ENCODE measurements at regions not wholly inside any gene's neighbourhood (a gene's known extent, or its start where the extent isn't known, plus 50 kb on each side); places are given as distances from the start of the nearest gene placed in this dataset.
"Not testable (repeated sequence)": the region's sequence is repeated elsewhere in the genome, so short reads cannot be mapped to it uniquely, and the experiment has no call there.

- TF ChIP-seq CTCF (IDR thresholded peaks at IDR 0.05; ENCODE audit: poor library complexity, severe bottlenecking), result no peak
- ATAC-seq (ENCODE audit: low read depth) (no peak), DNase-seq (ENCODE audit: low spot score) (no peak)
- no peak overlapping the region for H3K27ac ChIP-seq (ENCODE audit: poor library complexity, severe bottlenecking)
- H3K4me1 ChIP-seq (ENCODE audit: insufficient read depth, poor library complexity, severe bottlenecking), result no peaks in the 10 kb centered on the region
- H3K27me3 ChIP-seq (ENCODE audit: insufficient read depth, poor library complexity, severe bottlenecking), result peaks cover 14% of the 10 kb centered on the region
- H3K4me3 ChIP-seq (ENCODE audit: severe bottlenecking), result no peak overlapping the region
- H3K9me3 ChIP-seq (ENCODE audit: severe bottlenecking), result no peaks in the 10 kb centered on the region
- H3K36me3 ChIP-seq (ENCODE audit: low read depth), result no peaks in the 10 kb centered on the region
Measured at GRCh38 chr3:147333098-147333497, 73.2 kb downstream of the ZIC4 start.

GRCh38 chr3:147328711-147329110 is 77.6 kb downstream of the ZIC4 start:
- Histone ChIP-seq H3K9me3 (ENCODE audit: severe bottlenecking) (no peaks in the 10 kb centered on the region), H3K27ac (ENCODE audit: poor library complexity, severe bottlenecking) (no peak overlapping the region), H3K27me3 (ENCODE audit: insufficient read depth, poor library complexity, severe bottlenecking) (peaks cover 7% of the 10 kb centered on the region), H3K36me3 (ENCODE audit: low read depth) (no peaks in the 10 kb centered on the region), H3K4me1 (ENCODE audit: insufficient read depth, poor library complexity, severe bottlenecking) (no peaks in the 10 kb centered on the region), H3K4me3 (ENCODE audit: severe bottlenecking) (no peak overlapping the region)
- no peak for TF ChIP-seq CTCF (IDR thresholded peaks at IDR 0.05; ENCODE audit: poor library complexity, severe bottlenecking)
- ATAC-seq (ENCODE audit: low read depth) (no peak), DNase-seq (ENCODE audit: low spot score) (no peak)

- no peaks in the 10 kb centered on the region for H3K36me3 ChIP-seq (ENCODE audit: low read depth)
- H3K27ac ChIP-seq (ENCODE audit: poor library complexity, severe bottlenecking), result no peak overlapping the region
- H3K4me3 ChIP-seq (ENCODE audit: severe bottlenecking), result no peak overlapping the region
- no peak for TF ChIP-seq CTCF (IDR thresholded peaks at IDR 0.05; ENCODE audit: poor library complexity, severe bottlenecking)
- H3K9me3 ChIP-seq (ENCODE audit: severe bottlenecking), result no peaks in the 10 kb centered on the region
- DNase-seq (ENCODE audit: low spot score), result no peak
- H3K27me3 ChIP-seq (ENCODE audit: insufficient read depth, poor library complexity, severe bottlenecking), result no peaks in the 10 kb centered on the region
- no peak for ATAC-seq (ENCODE audit: low read depth)
- H3K4me1 ChIP-seq (ENCODE audit: insufficient read depth, poor library complexity, severe bottlenecking), result no peaks in the 10 kb centered on the region
Measured at GRCh38 chr3:147324356-147324755, 82.0 kb downstream of the ZIC4 start.

- no peak overlapping the region for H3K4me3 ChIP-seq (ENCODE audit: severe bottlenecking)
- no peaks in the 10 kb centered on the region for H3K4me1 ChIP-seq (ENCODE audit: insufficient read depth, poor library complexity, severe bottlenecking)
- no peak for TF ChIP-seq CTCF (IDR thresholded peaks at IDR 0.05; ENCODE audit: poor library complexity, severe bottlenecking)
- no peak overlapping the region for H3K27ac ChIP-seq (ENCODE audit: poor library complexity, severe bottlenecking)
- no peaks in the 10 kb centered on the region for H3K27me3 ChIP-seq (ENCODE audit: insufficient read depth, poor library complexity, severe bottlenecking)
- no peaks in the 10 kb centered on the region for H3K36me3 ChIP-seq (ENCODE audit: low read depth)
- DNase-seq (ENCODE audit: low spot score) (no peak), ATAC-seq (ENCODE audit: low read depth) (no peak)
- H3K9me3 ChIP-seq (ENCODE audit: severe bottlenecking), result no peaks in the 10 kb centered on the region
Measured at GRCh38 chr3:147318900-147319299, 87.4 kb downstream of the ZIC4 start.

- ATAC-seq (ENCODE audit: low read depth); DNase-seq (ENCODE audit: low spot score); H3K4me3 ChIP-seq (ENCODE audit: severe bottlenecking): not testable (repeated sequence)
Measured at GRCh38 chr3:147317080-147317479, 89.3 kb downstream of the ZIC4 start.

More at GRCh38 chr3:147317080-147317479, 89.3 kb downstream of the ZIC4 start:
- H3K36me3 ChIP-seq (ENCODE audit: low read depth); H3K9me3 ChIP-seq (ENCODE audit: severe bottlenecking); H3K27ac ChIP-seq (ENCODE audit: poor library complexity, severe bottlenecking); H3K4me1 ChIP-seq (ENCODE audit: insufficient read depth, poor library complexity, severe bottlenecking); H3K27me3 ChIP-seq (ENCODE audit: insufficient read depth, poor library complexity, severe bottlenecking): not testable (repeated sequence)
